ENCODE measurements at regions not wholly inside any gene's neighbourhood (a gene's known extent, or its start where the extent isn't known, plus 50 kb on each side); places are given as distances from the start of the nearest gene placed in this dataset.

DNA sequence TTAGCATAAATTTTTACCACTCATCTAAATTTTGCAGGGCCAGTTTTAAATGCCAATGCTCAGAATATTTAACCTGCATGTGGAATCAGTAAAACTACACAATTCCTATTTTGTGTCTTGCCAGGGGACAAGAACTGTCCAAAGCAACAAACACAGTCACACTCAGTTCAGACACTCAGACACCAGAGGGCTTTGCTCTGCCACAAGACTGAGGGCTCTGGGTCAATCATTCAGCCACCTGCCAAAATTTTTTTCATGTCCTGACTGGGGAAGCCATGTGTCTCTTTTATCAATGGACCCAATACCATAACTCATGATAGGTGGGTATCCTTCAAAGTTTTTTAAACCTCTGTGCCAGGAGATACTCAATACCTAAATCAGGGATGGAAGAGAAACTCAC is 304.0 kb upstream of the ANO3 start:
- TF ChIP-seq CTCF (IDR thresholded peaks at IDR 0.05) (no peak), POLR2A (IDR thresholded peaks at IDR 0.05) (no peak)
